ENCODE measurements at regions not wholly inside any gene's neighbourhood (a gene's known extent, or its start where the extent isn't known, plus 50 kb on each side); places are given as distances from the start of the nearest gene placed in this dataset.

DNA sequence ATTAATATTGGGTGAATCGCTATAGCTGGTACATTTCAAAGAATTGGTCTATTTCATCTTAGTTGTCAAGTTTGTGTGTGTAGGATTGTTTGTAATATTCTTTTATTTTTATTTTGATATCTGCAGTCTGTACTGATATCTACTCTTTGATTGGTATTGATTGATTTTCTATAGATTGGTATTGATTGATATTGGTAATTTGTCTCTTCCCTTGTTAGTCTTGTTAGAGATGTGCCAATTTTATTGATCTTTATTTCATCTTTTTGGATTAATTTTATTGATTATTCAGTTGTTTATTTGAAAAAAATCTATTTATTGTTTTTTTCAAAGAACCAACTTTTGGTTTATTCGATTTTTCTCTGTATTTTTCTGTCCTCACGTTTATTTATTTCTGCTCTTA lies 61.4 kb downstream of the TM2D3 start:
- TF ChIP-seq POLR2A (IDR thresholded peaks at IDR 0.05): no peak
- TF ChIP-seq, protein P1, sequence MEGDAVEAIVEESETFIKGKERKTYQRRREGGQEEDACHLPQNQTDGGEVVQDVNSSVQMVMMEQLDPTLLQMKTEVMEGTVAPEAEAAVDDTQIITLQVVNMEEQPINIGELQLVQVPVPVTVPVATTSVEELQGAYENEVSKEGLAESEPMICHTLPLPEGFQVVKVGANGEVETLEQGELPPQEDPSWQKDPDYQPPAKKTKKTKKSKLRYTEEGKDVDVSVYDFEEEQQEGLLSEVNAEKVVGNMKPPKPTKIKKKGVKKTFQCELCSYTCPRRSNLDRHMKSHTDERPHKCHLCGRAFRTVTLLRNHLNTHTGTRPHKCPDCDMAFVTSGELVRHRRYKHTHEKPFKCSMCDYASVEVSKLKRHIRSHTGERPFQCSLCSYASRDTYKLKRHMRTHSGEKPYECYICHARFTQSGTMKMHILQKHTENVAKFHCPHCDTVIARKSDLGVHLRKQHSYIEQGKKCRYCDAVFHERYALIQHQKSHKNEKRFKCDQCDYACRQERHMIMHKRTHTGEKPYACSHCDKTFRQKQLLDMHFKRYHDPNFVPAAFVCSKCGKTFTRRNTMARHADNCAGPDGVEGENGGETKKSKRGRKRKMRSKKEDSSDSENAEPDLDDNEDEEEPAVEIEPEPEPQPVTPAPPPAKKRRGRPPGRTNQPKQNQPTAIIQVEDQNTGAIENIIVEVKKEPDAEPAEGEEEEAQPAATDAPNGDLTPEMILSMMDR (IDR thresholded peaks at IDR 0.05): no peak
- no peak for DNase-seq
- H3K36me3 ChIP-seq: no peaks in the 10 kb centered on the region
- no peaks in the 10 kb centered on the region for H3K9me3 ChIP-seq
- H3K4me3 ChIP-seq: no peak overlapping the region
- H3K27ac ChIP-seq: no peak overlapping the region
- H3K4me1 ChIP-seq: no peaks in the 10 kb centered on the region
- WGBS, 2 donors: 70 to 78% methylated on average over 3 of the region's 3 CpGs
- no peaks in the 10 kb centered on the region for H3K27me3 ChIP-seq
- intact Hi-C loops (cut with DNase I): no loop called here

DNA sequence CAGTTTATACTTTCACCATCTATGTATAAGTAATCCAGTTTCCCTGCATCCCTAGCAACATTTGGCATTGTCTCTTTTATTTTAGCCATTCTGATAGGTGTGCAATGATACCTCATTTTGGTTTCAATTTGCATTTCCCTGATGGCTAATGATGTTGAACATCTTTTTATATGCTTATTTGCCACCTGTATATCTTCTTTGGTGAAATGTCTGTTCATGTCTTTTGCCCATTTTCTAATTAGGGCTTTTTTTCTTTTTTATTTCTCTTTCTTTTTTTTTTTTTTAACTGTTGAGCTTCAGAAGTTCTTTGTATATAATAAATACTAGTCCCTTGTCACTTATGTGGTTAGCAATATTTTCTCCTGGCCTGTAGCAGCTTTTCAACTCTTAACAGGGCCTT lies 68.9 kb downstream of the TM2D3 start:
- DNase-seq: no peak
- H3K27me3 ChIP-seq: peaks cover 0 to 39% (median 0%) of the 10 kb centered on the region in 4 donors
- H3K9me3 ChIP-seq: peaks cover 0 to 10% (median 0%) of the 10 kb centered on the region in 3 donors
- no peaks in the 10 kb centered on the region for H3K4me1 ChIP-seq
- H3K4me3 ChIP-seq: no peak overlapping the region
- TF ChIP-seq, protein P1 (IDR thresholded peaks at IDR 0.05): no peak
- no peak for TF ChIP-seq POLR2A (IDR thresholded peaks at IDR 0.05)
- H3K27ac ChIP-seq: no peak overlapping the region
- intact Hi-C loops (cut with DNase I): no loop called here
- no peaks in the 10 kb centered on the region for H3K36me3 ChIP-seq

DNA sequence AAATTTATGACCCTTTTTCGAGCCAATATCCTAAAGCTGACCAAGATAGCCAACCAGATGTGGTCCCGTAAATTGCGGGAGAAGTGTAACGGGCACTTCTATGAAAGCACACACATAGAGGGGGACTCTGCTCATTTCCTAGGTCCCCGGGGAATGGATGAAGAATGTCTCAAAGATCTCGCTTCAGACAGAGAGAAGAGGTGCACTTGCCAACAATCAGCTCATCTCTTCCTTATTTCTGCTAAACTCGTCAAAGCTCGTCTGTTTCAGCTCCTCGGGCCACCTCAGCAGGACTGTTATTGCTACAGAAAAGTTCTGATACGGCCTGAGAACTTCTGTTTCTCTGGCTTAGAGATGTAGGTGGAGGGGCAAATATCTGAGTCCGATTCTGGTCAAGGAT lies 71.8 kb downstream of the TM2D3 start:
- TF ChIP-seq, protein P1 (IDR thresholded peaks at IDR 0.05): no peak
- no peak for TF ChIP-seq POLR2A (IDR thresholded peaks at IDR 0.05)
- peaks cover 0 to 10% (median 0%) of the 10 kb centered on the region in 3 donors for H3K9me3 ChIP-seq
- no peak for DNase-seq
- 72 to 77% methylated on average over 11 of the region's 11 CpGs for WGBS, 2 donors
- H3K27me3 ChIP-seq: peaks cover 0 to 60% (median 0%) of the 10 kb centered on the region in 4 donors
- intact Hi-C loops (cut with DNase I): no loop called here
- H3K27ac ChIP-seq: no peak overlapping the region
- no peaks in the 10 kb centered on the region for H3K36me3 ChIP-seq
- H3K4me1 ChIP-seq: no peaks in the 10 kb centered on the region
- H3K4me3 ChIP-seq: no peak overlapping the region

DNA sequence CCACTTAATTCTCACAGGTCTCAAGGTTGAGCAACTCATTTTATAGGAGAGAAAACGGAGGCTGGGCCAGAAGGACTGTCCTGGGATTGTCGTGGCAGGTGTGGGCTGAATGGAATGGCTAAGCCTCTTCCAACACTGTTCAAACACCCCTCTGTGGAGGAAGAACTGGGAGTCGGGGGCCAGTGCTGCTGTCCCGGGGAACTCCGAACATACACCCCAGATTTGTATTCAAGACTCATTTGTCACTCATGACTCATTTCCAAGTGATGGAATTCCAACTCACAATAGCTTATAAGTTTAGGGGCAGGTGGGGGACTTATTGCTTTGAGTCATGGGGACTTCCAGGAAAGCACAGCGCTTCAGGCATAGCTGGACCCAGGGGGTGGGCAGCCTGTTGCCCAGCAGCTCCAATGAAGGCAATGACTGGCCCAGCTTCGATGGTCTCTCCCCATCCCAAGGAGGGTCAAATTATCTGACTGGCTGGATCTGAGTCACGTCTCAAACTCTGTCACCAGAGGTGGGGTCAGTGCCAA lies 72.5 kb downstream of the TM2D3 start:
- peaks cover 0 to 10% (median 0%) of the 10 kb centered on the region in 3 donors for H3K9me3 ChIP-seq
- no peak overlapping the region for H3K4me3 ChIP-seq
- WGBS, 2 donors: 16 to 45% methylated on average over 3 to 8 of the region's 8 CpGs
- TF ChIP-seq, protein P1 (IDR thresholded peaks at IDR 0.05): no peak
- TF ChIP-seq POLR2A (IDR thresholded peaks at IDR 0.05): no peak
- no peak overlapping the region for H3K27ac ChIP-seq
- H3K4me1 ChIP-seq: no peaks in the 10 kb centered on the region
- no peak for DNase-seq
- no peaks in the 10 kb centered on the region for H3K36me3 ChIP-seq
- intact Hi-C loops (cut with DNase I): no loop called here
- peaks cover 0 to 61% (median 0%) of the 10 kb centered on the region in 4 donors for H3K27me3 ChIP-seq

DNA sequence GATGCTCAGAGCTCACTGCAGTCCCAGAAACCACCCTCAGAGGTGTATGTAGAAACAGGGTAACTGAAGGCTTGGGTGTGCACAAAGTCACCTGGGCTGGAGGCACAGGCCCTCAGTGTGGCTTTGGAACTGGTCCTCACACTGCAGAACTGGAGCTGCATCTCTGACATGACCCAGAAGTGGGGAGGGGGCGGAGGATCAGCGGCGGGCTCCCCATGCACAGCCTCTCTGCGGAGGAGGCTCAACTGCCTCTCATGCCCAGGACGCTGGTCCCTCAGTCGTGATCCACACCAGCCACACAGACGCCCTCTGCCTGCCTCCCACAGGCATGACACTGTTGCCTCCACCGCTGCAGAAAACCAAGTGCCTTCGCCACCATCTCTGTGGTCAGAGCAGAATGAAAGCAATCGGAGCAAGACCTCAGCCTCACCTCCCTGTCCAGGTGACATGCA lies 73.7 kb downstream of the TM2D3 start:
- Histone ChIP-seq H3K4me3 (no peak overlapping the region), H3K9me3 (peaks cover 0 to 6% (median 0%) of the 10 kb centered on the region in 3 donors), H3K36me3 (no peaks in the 10 kb centered on the region), H3K4me1 (no peaks in the 10 kb centered on the region), H3K27ac (no peak overlapping the region), H3K27me3 (peaks cover 0 to 60% (median 0%) of the 10 kb centered on the region in 4 donors)
- 38% methylated on average over 2 of the region's 10 CpGs; no CpG with 5 or more reads in 1 of the 2 donors for WGBS, 2 donors
- DNase-seq: no peak
- no peak for TF ChIP-seq POLR2A (IDR thresholded peaks at IDR 0.05)
- TF ChIP-seq, protein P1 (IDR thresholded peaks at IDR 0.05): peak in 4 of 6 experiments; percentile 14 to 62 (median 36)
- intact Hi-C loops (cut with DNase I): no loop called here

Measured in esophagus squamous epithelium (tissue), 5 donors.